Omental fat pad (tissue), 3 donors: ENCODE measurements at regions not wholly inside any gene's neighbourhood (a gene's known extent, or its start where the extent isn't known, plus 50 kb on each side); places are given as distances from the start of the nearest gene placed in this dataset.

Experiments
- ATAC-seq: fragments of 150-250 bp; one replicate; pipeline ENCODE4 v1.9.1; 2016; ENCODE audit warnings: mild to moderate bottlenecking, moderate library complexity; ENCODE audit not compliant: low FRiP score
- DNase-seq: peaks from one replicate; pipeline ENCODE4 v3.0.0-alpha.2; 2019; ENCODE audit warnings: low spot score
- CTCF ChIP-seq, 3 donors: fragments of 450-650 bp; IDR thresholded peaks; one replicate each; pipeline ENCODE4 v1.5.1; 2016 to 2017; ENCODE audit warnings: antibody characterized with exemption in 3 of 3, mild to moderate bottlenecking in 3 of 3, moderate library complexity in 2 of 3

GRCh38 chr15:96992817-96993216 lies 662.3 kb downstream of the NR2F2 start:
- ATAC-seq (no peak), DNase-seq (no peak)
- no peak for TF ChIP-seq CTCF (IDR thresholded peaks at IDR 0.05)

GRCh38 chr15:96997538-96997937 lies 667.0 kb downstream of the NR2F2 start:
- ATAC-seq (no peak), DNase-seq (no peak)
- TF ChIP-seq CTCF (IDR thresholded peaks at IDR 0.05), result no peak

- DNase-seq (no peak), ATAC-seq (no peak)
- TF ChIP-seq CTCF (IDR thresholded peaks at IDR 0.05), result no peak
Measured at GRCh38 chr15:97009031-97009431, 678.5 kb downstream of the NR2F2 start.

- ATAC-seq, result no peak
- no peak for TF ChIP-seq CTCF (IDR thresholded peaks at IDR 0.05)
- no peak for DNase-seq
Measured at GRCh38 chr15:97012986-97013385, 682.5 kb downstream of the NR2F2 start.

- DNase-seq (no peak), ATAC-seq (no peak)
- no peak for TF ChIP-seq CTCF (IDR thresholded peaks at IDR 0.05)
Measured at GRCh38 chr15:97013491-97013890, 683.0 kb downstream of the NR2F2 start.

GRCh38 chr15:97014001-97014400 lies 683.5 kb downstream of the NR2F2 start:
- DNase-seq, result no peak
- TF ChIP-seq CTCF (IDR thresholded peaks at IDR 0.05), result no peak
- ATAC-seq, result no peak

GRCh38 chr15:97023488-97023844 lies 693.0 kb downstream of the NR2F2 start:
- TF ChIP-seq CTCF (IDR thresholded peaks at IDR 0.05), result no peak
- no peak for DNase-seq
- ATAC-seq, result no peak
